ENCODE measurements at regions not wholly inside any gene's neighbourhood (a gene's known extent, or its start where the extent isn't known, plus 50 kb on each side); places are given as distances from the start of the nearest gene placed in this dataset.

- no peaks in the 10 kb centered on the region for H3K27me3 ChIP-seq (ENCODE audit: insufficient read depth, poor library complexity, severe bottlenecking)
- H3K27ac ChIP-seq (replicated peaks): no peak overlapping the region
- no peak overlapping the region for H3K4me3 ChIP-seq (replicated peaks; ENCODE audit: insufficient read depth, low read length)
- no peak for DNase-seq (ENCODE audit: low read depth in 1 of 2, low spot score in 1 of 2)
- TF ChIP-seq REST (IDR thresholded peaks at IDR 0.05; ENCODE audit: insufficient replicate concordance, low read depth) (no peak), SPI1 (IDR thresholded peaks at IDR 0.05; ENCODE audit: borderline replicate concordance, low read depth) (no peak), CTCF (IDR thresholded peaks at IDR 0.05; ENCODE audit: insufficient read depth, low read length) (no peak), POLR2AphosphoS5 (IDR thresholded peaks at IDR 0.05; ENCODE audit: low read depth) (no peak), GABPA (IDR thresholded peaks at IDR 0.05; ENCODE audit: low read depth) (no peak)
These were observed 203.2 kb downstream of the ARHGAP12 start for GRCh38 chr10:31725436-31725835.

- Histone ChIP-seq H3K27ac (replicated peaks) (no peak overlapping the region), H3K4me3 (replicated peaks; ENCODE audit: insufficient read depth, low read length) (no peak overlapping the region), H3K27me3 (ENCODE audit: insufficient read depth, poor library complexity, severe bottlenecking) (no peaks in the 10 kb centered on the region)
- TF ChIP-seq CTCF (IDR thresholded peaks at IDR 0.05; ENCODE audit: insufficient read depth, low read length) (no peak), GABPA (IDR thresholded peaks at IDR 0.05; ENCODE audit: low read depth) (no peak), REST (IDR thresholded peaks at IDR 0.05; ENCODE audit: insufficient replicate concordance, low read depth) (no peak), SPI1 (IDR thresholded peaks at IDR 0.05; ENCODE audit: borderline replicate concordance, low read depth) (no peak), POLR2AphosphoS5 (IDR thresholded peaks at IDR 0.05; ENCODE audit: low read depth) (no peak)
- no peak for DNase-seq (ENCODE audit: low read depth in 1 of 2, low spot score in 1 of 2)
These were observed 204.3 kb downstream of the ARHGAP12 start for GRCh38 chr10:31724296-31724695.

GRCh38 chr10:31723106-31723750 lies 205.4 kb downstream of the ARHGAP12 start:
- Histone ChIP-seq H3K27me3 (ENCODE audit: insufficient read depth, poor library complexity, severe bottlenecking) (no peaks in the 10 kb centered on the region), H3K4me3 (replicated peaks; ENCODE audit: insufficient read depth, low read length) (no peak overlapping the region), H3K27ac (replicated peaks) (no peak overlapping the region)
- no peak for DNase-seq (ENCODE audit: low read depth in 1 of 2, low spot score in 1 of 2)
- TF ChIP-seq POLR2AphosphoS5 (IDR thresholded peaks at IDR 0.05; ENCODE audit: low read depth) (no peak), CTCF (IDR thresholded peaks at IDR 0.05; ENCODE audit: insufficient read depth, low read length) (no peak), SPI1 (IDR thresholded peaks at IDR 0.05; ENCODE audit: borderline replicate concordance, low read depth) (no peak), REST (IDR thresholded peaks at IDR 0.05; ENCODE audit: insufficient replicate concordance, low read depth) (no peak), GABPA (IDR thresholded peaks at IDR 0.05; ENCODE audit: low read depth) (no peak)

Measured in HL-60 (cell line).